ENCODE measurements at regions not wholly inside any gene's neighbourhood (a gene's known extent, or its start where the extent isn't known, plus 50 kb on each side); places are given as distances from the start of the nearest gene placed in this dataset.
A peak's percentile ranks its signal among the peaks of the same experiment; 100 is the strongest.

DNA sequence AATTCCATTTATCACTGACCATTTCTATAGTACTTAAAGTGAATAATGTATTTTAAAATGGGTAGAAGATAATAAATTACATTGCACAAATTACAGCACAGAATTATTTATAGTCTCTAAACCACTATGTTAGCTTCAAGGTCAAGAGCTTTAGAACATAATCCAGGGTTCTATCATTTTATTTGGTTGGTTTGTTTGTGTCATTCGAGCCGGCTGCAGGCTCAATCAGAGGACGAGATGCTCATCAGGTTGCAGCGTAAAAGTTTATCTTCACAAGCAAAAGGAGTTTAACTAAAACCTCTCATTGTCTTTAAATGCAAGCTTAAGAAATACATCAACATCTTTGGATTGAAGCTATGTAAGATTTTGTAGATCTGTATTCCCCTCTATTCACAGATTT lies 523.8 kb downstream of the EFNA5 start:
- H3K9me3 Mint-ChIP-seq (ENCODE audit: unreplicated experiment) = no peaks in the 10 kb centered on the region
- H3K9me3 ChIP-seq (ENCODE audit: insufficient read depth, low read depth, low read length) = no peaks in the 10 kb centered on the region
- H3K27me3 Mint-ChIP-seq (ENCODE audit: low read depth, unreplicated experiment) = no peaks in the 10 kb centered on the region
- no peak overlapping the region for H3K27ac Mint-ChIP-seq (ENCODE audit: unreplicated experiment)
- no peak overlapping the region for H3K4me3 Mint-ChIP-seq (ENCODE audit: unreplicated experiment)
- no peak overlapping the region for H3K27ac ChIP-seq (ENCODE audit: low read depth, low read length)
- no peak overlapping the region for H2AFZ ChIP-seq (ENCODE audit: low read depth, low read length)
- DNase-seq (ENCODE audit: low read depth) (no peak), FAIRE-seq (no peak)
- no peaks in the 10 kb centered on the region for H3K36me3 ChIP-seq (ENCODE audit: insufficient read depth, low read length)
- no peaks in the 10 kb centered on the region for H3K36me3 Mint-ChIP-seq (ENCODE audit: low read depth, unreplicated experiment)
- no peaks in the 10 kb centered on the region for H3K79me2 ChIP-seq (ENCODE audit: insufficient read depth, low read length)
- H3K9ac ChIP-seq (ENCODE audit: low read length) = no peak overlapping the region
- H3K4me1 ChIP-seq (ENCODE audit: insufficient read depth, low read length) = no peaks in the 10 kb centered on the region
- no peaks in the 10 kb centered on the region for H4K20me1 ChIP-seq (ENCODE audit: insufficient read depth, low read length)
- no peak overlapping the region for H3K4me3 ChIP-seq (ENCODE audit: insufficient read depth, low read depth, low read length)
- no peaks in the 10 kb centered on the region for H3K4me1 Mint-ChIP-seq (ENCODE audit: low read depth, unreplicated experiment)
- TF ChIP-seq EZH2 (IDR thresholded peaks at IDR 0.05; ENCODE audit: insufficient read depth, low read length) = no peak
- TF ChIP-seq, protein P1, sequence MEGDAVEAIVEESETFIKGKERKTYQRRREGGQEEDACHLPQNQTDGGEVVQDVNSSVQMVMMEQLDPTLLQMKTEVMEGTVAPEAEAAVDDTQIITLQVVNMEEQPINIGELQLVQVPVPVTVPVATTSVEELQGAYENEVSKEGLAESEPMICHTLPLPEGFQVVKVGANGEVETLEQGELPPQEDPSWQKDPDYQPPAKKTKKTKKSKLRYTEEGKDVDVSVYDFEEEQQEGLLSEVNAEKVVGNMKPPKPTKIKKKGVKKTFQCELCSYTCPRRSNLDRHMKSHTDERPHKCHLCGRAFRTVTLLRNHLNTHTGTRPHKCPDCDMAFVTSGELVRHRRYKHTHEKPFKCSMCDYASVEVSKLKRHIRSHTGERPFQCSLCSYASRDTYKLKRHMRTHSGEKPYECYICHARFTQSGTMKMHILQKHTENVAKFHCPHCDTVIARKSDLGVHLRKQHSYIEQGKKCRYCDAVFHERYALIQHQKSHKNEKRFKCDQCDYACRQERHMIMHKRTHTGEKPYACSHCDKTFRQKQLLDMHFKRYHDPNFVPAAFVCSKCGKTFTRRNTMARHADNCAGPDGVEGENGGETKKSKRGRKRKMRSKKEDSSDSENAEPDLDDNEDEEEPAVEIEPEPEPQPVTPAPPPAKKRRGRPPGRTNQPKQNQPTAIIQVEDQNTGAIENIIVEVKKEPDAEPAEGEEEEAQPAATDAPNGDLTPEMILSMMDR (IDR thresholded peaks at IDR 0.05; ENCODE audit: insufficient read depth, low read depth, low read length) = no peak
- H3K27me3 ChIP-seq (ENCODE audit: insufficient read depth, low read length) = no peaks in the 10 kb centered on the region
- H3K4me2 ChIP-seq (ENCODE audit: low read length) = no peak overlapping the region

DNA sequence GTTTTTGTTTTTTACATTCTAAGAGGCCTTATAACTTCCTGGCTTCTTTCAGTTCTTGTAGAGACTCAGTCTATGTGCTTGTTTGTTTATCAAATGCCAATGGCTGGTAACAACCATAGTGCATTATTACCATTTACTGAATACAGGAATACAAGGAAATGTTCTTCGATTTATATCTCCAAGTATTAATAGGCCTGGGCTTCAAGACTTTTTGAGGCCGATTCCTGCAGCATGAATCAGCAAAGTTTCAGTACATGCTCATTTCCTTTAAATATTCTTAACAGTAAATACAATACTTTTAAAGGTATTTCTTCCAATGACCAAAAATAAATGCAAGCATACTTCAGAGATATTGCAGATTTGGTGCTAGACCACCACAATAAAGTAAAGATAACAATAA lies 535.3 kb downstream of the EFNA5 start:
- H3K27ac ChIP-seq (ENCODE audit: low read depth, low read length) = no peak overlapping the region
- Mint-ChIP-seq H3K4me1 (ENCODE audit: low read depth, unreplicated experiment) (peaks cover 6% of the 10 kb centered on the region), H3K4me3 (ENCODE audit: unreplicated experiment) (no peak overlapping the region), H3K27ac (ENCODE audit: unreplicated experiment) (peak overlapping the region; percentile 62), H3K27me3 (ENCODE audit: low read depth, unreplicated experiment) (no peaks in the 10 kb centered on the region), H3K9me3 (ENCODE audit: unreplicated experiment) (peaks cover 14% of the 10 kb centered on the region), H3K36me3 (ENCODE audit: low read depth, unreplicated experiment) (no peaks in the 10 kb centered on the region)
- DNase-seq (ENCODE audit: low read depth) (peak; percentile 60), FAIRE-seq (no peak)
- H3K27me3 ChIP-seq (ENCODE audit: insufficient read depth, low read length) = no peaks in the 10 kb centered on the region
- H4K20me1 ChIP-seq (ENCODE audit: insufficient read depth, low read length) = no peaks in the 10 kb centered on the region
- H3K9ac ChIP-seq (ENCODE audit: low read length) = no peak overlapping the region
- peak overlapping the region; percentile 39 for H2AFZ ChIP-seq (ENCODE audit: low read depth, low read length)
- H3K36me3 ChIP-seq (ENCODE audit: insufficient read depth, low read length) = no peaks in the 10 kb centered on the region
- no peaks in the 10 kb centered on the region for H3K79me2 ChIP-seq (ENCODE audit: insufficient read depth, low read length)
- TF ChIP-seq, protein P1 (IDR thresholded peaks at IDR 0.05; ENCODE audit: insufficient read depth, low read depth, low read length) = no peak
- no peak for TF ChIP-seq EZH2 (IDR thresholded peaks at IDR 0.05; ENCODE audit: insufficient read depth, low read length)
- no peaks in the 10 kb centered on the region for H3K9me3 ChIP-seq (ENCODE audit: insufficient read depth, low read depth, low read length)
- peak overlapping the region; percentile 41 for H3K4me2 ChIP-seq (ENCODE audit: low read length)
- peaks cover 5% of the 10 kb centered on the region for H3K4me1 ChIP-seq (ENCODE audit: insufficient read depth, low read length)
- H3K4me3 ChIP-seq (ENCODE audit: insufficient read depth, low read depth, low read length) = no peak overlapping the region

DNA sequence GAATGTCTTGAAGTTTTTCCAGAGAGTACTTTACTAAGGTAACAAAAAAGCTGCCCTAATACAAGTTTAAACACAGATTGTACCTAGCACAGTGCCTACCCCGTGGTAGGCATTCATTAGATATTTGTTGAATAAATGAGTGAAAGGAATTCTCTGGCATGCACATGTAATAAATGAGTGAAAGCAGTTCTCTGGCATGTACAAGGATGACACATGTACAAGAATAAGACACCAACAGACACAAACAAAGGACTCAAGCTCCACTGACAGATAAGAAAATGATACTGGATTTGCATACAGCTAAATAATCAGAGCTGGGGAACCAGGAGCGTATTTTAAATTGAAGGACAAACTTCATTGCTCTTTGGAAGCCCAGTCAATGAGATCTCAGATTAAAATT lies 535.8 kb downstream of the EFNA5 start:
- Histone ChIP-seq H2AFZ (ENCODE audit: low read depth, low read length) (peak overlapping the region; percentile 39), H3K27me3 (ENCODE audit: insufficient read depth, low read length) (no peaks in the 10 kb centered on the region), H3K27ac (ENCODE audit: low read depth, low read length) (no peak overlapping the region), H3K4me2 (ENCODE audit: low read length) (peak overlapping the region; percentile 41), H3K79me2 (ENCODE audit: insufficient read depth, low read length) (no peaks in the 10 kb centered on the region), H3K4me1 (ENCODE audit: insufficient read depth, low read length) (peaks cover 5% of the 10 kb centered on the region), H3K9me3 (ENCODE audit: insufficient read depth, low read depth, low read length) (no peaks in the 10 kb centered on the region), H3K9ac (ENCODE audit: low read length) (no peak overlapping the region), H3K36me3 (ENCODE audit: insufficient read depth, low read length) (no peaks in the 10 kb centered on the region), H3K4me3 (ENCODE audit: insufficient read depth, low read depth, low read length) (no peak overlapping the region), H4K20me1 (ENCODE audit: insufficient read depth, low read length) (no peaks in the 10 kb centered on the region)
- Mint-ChIP-seq H3K4me3 (ENCODE audit: unreplicated experiment) (no peak overlapping the region), H3K4me1 (ENCODE audit: low read depth, unreplicated experiment) (peaks cover 6% of the 10 kb centered on the region), H3K36me3 (ENCODE audit: low read depth, unreplicated experiment) (no peaks in the 10 kb centered on the region), H3K27ac (ENCODE audit: unreplicated experiment) (no peak overlapping the region), H3K27me3 (ENCODE audit: low read depth, unreplicated experiment) (no peaks in the 10 kb centered on the region), H3K9me3 (ENCODE audit: unreplicated experiment) (peaks cover 12% of the 10 kb centered on the region)
- TF ChIP-seq EZH2 (IDR thresholded peaks at IDR 0.05; ENCODE audit: insufficient read depth, low read length) = no peak
- TF ChIP-seq, protein P1 (IDR thresholded peaks at IDR 0.05; ENCODE audit: insufficient read depth, low read depth, low read length) = no peak
- DNase-seq (ENCODE audit: low read depth) (no peak), FAIRE-seq (no peak)

Data from astrocyte (in vitro differentiated cells and primary cell).